ENCODE measurements at regions not wholly inside any gene's neighbourhood (a gene's known extent, or its start where the extent isn't known, plus 50 kb on each side); places are given as distances from the start of the nearest gene placed in this dataset.
"Not testable (repeated sequence)": the region's sequence is repeated elsewhere in the genome, so short reads cannot be mapped to it uniquely, and the experiment has no call there.

DNA sequence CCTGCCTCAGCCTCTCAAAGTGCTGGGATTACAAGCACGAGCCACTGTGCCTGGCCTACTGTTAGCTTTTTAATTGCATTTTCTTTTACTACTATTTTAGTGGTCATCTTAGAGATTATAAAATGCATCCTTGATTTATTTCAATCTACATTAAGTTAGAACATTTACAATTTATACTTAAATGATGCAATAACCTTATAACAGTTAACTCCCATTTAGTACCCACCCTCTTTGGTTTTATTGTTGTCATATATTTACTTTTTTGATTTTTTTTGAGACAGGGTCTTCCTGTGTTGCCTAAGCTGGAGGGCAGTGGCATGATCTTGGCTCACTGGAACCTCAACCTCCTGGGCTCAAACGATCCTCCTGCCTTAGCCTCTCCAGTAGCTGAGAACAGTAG lies 77.3 kb downstream of the PPCDC start:
- no peak for DNase-seq (ENCODE audit: low read depth in 2 of 2)

DNA sequence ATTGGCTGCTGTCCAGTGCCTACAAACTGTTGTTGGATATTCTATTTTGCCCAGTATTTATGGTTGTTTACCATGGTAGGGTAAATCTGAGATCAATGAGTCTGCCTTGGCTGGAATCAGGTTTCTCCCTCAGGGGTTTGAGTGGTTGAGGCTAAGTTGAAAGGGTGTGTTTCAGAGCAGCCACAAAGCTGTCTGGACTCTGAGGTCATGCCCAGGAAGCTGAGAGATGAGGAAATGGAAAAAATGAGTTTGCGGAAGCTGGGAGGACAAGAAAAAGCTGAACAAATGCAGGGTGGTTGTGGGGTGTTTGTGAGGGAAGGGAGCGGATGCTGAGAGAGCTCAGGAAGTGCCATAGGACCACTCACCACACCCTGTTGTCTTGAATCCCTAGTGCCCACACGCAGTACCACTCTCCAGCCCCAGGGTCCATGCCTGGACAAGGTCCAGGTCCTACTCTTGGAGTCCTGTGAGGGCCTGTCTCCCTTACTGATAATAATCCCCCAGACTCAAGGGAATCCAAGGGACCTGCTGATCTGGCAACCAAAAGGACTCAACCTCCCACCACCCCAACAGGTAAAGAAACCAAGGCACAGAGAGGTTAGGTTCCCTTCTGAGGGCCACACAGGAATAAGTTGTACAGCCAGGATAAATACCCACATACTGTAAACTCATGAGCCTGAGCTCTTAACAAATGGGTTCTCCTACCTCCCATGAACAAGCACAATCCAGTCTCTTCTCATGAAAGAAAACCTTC lies 81.6 kb downstream of the PPCDC start:
- peak; percentile 91 to 97 for DNase-seq (ENCODE audit: low read depth in 2 of 2)

DNA sequence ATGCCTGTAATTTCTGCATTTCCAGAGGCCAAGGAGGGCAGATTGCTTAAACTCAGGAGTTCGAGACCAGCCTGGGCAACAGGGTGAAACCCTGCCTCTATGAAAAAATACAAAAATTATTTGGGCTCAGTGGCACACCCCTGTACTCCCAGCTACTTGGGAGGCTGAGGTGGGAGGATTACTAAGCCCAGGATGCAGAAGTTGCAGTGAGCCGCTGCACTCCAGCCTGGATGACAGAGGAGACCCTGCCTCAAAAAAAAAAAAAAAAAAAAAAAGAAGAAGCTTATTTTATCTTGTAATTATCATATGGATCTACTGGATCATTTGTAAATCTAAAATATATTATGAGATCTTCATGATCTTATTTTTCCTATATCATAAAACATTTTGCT lies 84.1 kb downstream of the PPCDC start:
- no peak for DNase-seq (ENCODE audit: low read depth in 2 of 2)

DNA sequence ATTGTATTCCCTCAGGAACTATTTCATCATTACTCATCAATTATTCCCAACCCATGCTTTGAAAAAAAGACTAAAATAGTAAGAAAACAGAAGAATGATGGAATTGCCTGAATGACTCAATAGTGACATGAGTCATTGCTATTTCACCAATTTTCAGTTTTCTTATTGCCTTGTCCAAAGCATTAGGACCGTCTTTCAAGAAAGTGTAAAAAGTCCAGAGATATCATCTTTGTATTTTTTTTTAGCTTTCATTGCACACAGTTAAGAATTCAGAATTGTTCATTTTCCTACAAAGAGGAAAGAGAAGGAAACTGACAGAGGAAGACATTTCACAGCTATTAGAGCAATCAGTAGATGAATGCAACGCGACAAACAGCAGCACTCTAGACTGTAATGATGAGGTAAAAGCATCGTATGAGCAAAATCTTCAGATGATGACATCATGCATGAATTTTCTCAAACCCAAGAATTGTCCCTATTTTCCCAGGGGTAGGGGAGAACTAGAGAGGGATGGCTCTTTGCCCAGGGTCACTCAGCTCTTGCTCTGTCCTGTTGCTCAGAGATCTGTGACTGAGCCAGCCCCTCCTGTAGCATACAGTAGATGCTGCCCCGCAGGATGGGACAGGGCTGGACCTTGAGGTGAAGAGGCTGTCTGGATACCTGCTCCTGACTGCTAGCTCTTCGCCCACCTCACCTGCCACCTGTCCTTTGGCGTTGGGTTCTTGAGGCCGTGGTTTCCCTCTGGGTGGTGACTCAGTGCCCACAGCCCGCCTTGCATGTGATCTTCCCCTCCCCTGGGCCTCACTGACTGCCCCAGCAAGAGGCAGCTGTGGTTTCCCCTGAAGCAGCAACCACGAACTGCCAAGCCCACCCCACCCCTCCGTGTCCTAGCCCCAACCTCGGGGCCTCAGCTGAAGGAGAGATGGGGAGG lies 84.8 kb downstream of the PPCDC start:
- peak; percentile 47 to 89 for DNase-seq (ENCODE audit: low read depth in 2 of 2)

DNA sequence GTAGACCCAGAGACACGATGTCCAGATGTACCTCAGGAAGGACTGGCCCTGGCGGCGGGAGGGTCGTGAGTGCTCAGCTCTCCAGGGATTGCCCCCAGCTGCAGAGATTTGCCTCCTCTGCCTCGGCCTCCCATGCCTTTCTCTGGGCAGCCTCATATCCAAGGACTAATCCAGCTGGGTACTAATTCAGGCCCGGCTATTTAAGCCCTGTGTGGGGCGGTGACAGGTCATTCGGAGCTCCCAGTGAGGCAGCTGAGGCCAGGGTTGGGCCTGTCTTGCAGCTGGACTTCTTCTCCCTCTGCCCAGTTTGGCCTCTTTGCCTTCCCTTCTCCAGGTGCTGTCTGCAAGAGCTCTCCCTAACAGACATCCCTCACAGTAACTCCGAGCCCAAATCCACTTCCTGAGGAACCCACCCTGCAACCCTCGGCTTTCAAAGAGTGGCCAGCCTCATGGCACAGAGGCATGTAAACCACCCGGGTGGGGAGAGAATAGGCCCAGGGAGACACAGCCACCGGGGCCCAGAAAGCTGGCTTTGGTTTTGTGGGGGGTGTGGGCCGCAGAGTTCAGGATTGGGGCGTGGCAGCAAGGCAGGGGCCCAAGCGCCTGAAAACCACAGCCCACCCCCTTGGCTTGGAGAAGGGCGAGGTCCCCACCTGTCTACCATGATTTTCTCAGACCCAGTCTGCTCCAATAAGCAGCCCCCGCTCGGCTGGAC lies 85.8 kb downstream of the PPCDC start:
- DNase-seq (ENCODE audit: low read depth in 2 of 2), result no peak

DNA sequence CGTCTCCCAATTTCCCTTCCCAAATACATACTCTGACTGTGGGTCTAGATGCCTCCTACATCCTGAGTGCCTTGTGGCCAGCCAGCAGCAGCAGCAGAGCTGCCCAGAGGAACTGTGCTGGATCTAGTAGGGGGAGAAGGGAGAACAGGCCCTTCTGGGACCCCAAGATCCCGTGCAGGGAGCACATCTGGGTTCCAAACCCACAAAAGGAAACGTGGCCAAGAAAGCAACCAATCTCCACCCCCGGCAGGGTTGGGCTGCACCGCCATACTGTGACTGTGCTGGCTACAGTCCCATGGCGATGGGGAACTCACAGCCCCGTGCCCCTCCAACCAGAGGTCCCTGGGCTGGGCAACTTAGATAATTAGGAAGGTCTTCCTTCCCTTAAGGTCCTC lies 86.3 kb downstream of the PPCDC start:
- DNase-seq (ENCODE audit: low read depth in 2 of 2), result no peak

DNA sequence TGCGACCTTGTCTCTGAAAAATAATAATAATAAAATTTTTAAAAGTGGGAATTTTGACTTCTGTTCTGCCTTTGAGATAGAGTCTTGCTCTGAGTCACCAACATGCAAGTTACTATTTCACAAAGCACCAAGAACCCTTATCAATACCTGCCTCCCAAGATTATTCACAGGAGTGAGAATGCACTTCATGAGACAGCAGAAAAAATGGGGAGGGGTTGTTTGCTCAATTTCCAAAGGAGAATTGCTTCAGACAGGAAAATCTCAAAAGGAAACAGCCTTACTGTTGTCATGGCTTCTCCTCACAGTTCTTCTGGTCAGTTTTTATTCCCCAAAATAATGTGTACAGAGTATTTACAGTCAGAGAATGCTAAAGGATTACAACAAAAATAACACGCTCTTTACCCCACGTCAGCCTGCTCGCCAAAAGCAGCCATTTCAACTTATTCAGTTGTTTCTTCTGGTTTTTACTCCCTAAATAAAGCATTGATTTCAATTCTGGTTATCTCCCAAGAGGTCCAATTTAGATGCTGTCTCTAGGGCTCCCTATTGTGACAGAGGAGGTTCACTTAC lies 89.0 kb downstream of the PPCDC start:
- no peak for DNase-seq (ENCODE audit: low read depth in 2 of 2)

DNA sequence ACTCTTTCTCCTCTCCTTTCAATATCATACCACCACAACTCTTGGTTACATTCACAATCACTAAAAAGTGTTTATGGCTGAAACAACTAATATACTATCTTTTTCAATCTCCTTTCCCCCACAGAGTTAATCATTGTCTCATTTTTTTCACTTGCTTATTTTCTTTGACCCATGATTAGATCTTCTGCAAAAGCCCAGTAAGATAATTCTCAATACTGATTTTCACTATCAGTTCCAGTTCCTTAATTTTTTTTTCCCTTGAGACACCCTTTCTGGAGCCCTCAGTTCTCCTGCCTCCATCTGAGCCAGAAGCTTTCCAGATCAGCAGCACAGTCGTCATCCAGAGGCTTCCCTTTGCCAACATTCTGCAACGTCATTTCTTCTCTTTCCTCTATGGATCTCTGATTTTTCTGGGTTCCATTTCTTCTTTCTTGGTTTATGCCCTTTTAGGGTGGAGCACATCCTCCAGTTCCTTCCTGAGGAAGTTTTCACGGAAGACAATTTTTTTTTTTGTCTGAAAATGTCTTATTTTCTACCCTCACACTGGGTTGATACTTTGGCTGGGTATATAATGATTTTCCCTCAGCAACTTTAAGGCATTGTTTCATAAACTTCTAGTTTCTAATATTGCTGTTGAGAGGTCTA lies 88.7 kb upstream of the C15orf39 start:
- no peak for DNase-seq (ENCODE audit: low read depth in 2 of 2)

DNA sequence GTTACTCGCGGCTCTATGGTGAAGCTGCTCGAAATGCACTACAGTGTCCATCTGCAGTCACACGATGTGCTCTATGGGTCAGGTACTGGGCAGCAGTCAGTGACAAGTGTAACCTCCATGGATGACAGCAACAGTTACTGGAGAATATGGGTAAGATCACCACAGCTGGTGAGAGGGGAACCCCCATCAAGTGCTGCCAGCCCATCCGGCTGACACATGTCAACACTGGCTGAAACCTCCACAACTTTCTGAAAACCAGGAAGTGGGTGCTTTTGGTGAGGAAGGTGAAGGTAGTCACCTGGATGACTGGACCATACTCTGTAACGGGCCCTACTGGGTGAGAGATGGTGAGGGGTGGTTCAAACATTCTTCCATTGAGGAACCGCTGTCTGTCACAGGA lies 87.4 kb upstream of the C15orf39 start:
- DNase-seq (ENCODE audit: low read depth in 2 of 2), result no peak

DNA sequence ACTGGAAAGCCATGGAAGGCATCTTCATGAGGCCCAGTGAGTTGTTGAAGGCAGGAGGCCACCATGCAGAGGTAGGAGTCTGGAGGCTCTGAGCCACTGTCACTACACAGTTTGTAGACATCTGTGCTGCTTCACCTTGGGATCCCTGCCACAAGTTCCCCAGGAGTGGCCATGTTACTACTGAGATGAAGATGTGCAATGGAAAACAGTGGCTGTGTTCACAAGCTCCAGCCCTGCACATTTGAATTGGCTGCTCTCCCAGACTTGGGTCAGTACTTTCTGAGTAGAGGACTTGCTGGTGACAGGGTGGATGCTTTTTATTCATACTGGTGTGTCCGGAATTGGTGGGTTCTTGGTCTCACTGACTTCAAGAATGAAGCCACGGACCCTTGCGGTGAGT lies 86.9 kb upstream of the C15orf39 start:
- DNase-seq (ENCODE audit: low read depth in 2 of 2), result no peak

DNA sequence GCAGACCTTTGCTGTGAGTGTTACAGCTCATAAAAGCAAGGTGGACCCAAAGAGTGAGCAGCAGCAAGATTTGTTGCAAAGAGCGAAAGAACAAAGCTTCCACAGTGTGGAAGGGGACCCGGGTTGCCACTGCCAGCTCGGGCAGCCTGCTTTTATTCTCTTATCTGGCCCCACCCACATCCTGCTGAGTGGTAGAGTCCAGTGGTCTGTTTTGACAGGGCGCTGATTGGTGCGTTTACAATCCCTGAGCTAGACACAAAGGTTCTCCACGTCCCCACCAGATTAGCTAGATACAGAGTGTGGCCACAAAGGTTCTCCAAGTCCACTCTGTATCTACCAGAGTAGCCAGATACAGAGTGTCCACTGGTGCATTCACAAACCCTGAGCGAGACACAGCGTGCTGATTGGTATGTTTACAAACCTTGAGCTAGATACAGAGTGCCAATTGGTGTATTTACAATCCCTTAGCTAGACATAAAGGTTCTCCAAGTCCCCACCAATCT lies 86.2 kb upstream of the C15orf39 start:
- DNase-seq (ENCODE audit: low read depth in 2 of 2), result not testable (repeated sequence)

DNA sequence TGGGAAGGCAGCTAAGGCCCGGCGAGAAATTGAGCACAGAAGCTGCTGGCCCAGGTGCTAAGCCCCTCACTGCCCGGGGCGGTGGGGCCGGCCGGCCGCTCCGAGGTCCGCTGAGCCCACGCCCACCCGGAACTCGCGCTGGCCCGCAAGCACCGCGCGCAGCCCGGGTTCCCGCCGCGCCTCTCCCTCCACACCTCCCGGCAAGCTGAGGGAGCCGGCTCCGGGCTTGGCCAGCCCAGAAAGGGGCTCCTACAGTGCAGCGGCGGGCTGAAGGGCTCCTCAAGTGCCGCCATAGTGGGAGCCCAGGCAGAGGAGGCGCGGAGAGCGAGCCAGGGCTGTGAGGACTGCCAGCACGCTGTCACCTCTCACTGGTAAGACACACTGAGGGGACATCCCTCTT lies 85.5 kb upstream of the C15orf39 start:
- DNase-seq (ENCODE audit: low read depth in 2 of 2), result not testable (repeated sequence)

DNA sequence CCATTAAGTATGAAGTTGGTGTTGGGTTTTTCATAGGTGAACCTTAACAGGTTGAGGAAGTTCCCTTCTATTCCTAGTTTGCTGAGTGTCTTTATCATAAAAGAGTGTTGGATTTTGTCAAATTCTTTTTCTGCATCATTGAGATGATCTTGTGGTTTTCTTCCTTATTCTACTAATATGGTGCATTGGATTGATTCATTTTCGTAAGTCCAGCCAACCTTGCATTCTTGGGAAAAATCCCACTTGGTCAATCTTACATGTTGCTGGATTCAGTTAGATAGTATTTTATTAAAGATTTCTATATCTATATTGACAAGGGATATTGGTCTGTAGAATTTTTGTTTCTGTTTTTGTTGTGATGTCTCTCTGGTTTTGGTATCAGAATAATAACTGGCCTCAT lies 83.7 kb upstream of the C15orf39 start:
- DNase-seq (ENCODE audit: low read depth in 2 of 2), result no peak

DNA sequence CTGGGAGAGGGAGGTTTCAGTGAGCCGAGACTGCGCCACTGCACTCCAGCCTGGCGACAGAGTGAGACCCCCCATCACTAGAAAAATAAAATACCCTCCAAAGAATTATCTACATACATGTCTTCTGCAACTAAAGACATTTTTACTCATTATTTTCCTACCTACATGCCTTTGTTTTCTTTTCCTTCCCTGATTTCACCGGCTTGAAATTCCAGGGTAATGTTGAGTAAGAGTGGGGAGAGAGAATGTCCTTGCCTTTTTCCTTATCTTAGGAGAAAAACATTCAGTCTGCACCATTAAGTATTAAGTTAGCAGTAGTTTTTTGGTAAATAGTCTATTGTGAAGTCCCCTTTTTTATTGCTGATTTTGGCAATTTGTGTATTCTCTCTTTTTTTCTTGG lies 82.4 kb upstream of the C15orf39 start:
- not testable (repeated sequence) for DNase-seq (ENCODE audit: low read depth in 2 of 2)

DNA sequence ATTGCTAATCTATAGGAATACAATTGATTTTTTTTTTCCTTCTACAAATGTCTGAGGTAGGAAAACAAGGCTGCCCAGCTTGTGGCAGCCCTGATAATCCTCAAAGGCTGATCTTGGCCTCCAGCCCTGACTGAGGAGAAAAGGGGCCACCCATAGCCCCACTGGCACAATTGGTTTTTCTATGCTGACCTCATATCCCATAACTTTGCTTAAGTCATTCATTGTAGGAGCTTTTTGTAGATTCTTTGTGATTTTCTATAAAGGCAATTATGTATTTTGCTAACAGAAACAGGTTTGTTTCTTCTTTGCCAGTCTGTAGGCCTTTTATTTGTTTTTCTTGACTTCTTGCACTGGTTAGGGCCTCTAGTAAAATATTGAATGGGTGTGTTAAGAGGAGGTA lies 80.2 kb upstream of the C15orf39 start:
- no peak for DNase-seq (ENCODE audit: low read depth in 2 of 2)

DNA sequence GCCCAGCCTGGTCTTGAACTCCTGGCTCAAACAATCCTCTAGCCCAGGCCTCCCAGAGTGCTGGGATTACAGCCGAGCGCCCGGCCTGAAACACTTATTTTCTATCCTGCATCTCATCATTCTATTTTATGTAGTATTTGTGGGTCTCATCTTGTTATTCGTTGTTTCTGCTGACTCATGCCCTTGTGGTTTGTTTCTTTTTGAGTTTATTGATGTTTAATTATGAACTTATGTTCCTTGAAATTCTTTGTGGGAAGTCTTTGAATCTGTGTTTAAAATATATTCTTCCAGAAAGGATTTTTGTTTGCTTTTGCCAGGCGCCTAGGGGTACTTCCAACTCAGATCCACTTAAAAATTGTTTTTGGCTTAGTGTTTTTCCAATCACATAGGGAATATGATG lies 78.3 kb upstream of the C15orf39 start:
- no peak for DNase-seq (ENCODE audit: low read depth in 2 of 2)

DNA sequence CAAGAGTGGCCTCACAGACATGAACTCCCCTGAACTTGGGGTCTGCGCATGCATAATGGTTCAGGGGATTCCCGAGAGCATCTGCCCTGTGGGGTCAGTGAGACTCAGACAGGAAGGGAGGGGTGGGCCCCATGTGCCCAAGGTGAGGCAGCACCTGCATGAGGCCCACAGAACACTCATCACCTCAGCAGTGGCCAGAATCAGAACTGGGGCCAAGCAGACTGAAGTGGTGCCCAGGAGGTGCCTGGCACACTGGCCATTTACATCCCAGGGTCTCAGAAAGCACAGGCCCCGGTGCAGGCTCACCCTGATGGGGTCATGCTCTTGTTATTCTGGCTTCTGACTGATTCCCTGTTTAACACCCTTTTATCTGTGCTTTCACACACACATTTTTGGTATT lies 77.4 kb upstream of the C15orf39 start:
- DNase-seq (ENCODE audit: low read depth in 2 of 2), result not testable (repeated sequence)

DNA sequence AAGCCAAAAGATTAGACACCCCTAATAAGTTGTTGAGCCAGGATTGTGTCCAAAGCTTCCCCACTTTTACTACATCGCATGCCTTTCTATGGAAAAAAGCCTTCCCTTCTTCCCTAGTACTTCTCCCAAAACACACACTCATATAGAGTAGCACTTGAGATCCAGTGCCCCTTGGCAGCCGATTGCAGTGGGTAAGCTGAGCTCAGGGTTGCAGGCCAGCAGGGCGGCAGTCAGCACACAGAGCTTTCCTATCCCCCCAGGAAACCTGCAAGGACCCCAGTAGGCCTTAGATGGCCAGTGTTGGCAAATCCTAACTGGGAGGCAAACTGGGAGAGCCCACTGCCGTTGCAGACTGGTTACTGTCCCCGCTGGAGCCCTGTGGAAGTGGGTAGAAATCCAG lies 75.7 kb upstream of the C15orf39 start:
- no peak for DNase-seq (ENCODE audit: low read depth in 2 of 2)

DNA sequence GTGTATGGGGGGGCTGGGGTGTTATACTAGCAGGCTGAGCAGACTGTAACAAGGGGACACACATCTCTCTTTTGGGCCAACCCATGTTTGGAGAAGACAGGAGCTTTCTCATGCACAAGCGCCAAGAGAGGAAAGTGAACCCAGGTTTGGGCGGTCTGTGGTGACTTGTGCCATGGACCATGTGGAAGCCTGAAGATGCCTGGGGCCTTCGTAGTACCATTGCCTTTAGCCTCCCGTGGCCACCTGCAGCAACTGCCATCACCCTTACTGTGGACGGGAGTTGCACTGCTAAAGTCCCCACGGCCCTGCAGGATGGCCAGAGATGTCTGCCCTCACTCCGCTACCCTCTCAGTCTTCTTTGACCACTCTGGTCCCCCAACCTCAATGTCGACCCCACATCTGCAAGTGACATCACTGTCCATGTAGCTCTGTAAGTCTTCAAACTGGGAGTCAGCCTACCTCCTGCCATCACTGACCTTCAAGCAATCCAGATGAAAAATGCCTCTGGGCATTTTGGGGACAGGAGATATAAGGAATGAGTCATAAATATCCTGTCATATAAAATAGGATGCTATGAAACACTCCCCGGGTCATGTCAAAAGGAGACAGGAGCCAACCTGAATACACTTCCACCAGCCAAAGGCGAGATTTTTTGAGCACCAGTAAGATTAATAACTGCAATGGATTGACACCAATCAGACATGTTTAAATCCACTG lies 74.7 kb upstream of the C15orf39 start:
- DNase-seq (ENCODE audit: low read depth in 2 of 2), result no peak

DNA sequence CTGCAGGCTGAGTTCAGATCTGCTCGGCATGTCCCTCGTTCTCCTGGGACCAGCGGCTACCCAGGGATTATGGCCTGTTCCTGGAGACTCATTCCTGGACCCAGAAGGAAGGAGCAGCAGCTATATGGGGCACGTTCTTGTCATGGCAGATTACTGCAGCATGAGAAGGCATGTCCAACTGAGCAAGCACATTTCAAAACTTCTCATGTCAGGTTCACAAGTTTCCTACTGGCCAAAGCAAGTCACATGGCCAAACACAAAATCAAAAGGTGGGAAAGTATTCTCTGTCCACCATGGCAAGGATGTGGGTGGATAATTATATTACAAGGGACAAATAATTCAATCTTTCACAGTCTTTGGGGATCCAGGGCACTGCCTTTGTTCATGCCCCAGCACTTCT lies 71.9 kb upstream of the C15orf39 start:
- DNase-seq (ENCODE audit: low read depth in 2 of 2), result no peak

DNA sequence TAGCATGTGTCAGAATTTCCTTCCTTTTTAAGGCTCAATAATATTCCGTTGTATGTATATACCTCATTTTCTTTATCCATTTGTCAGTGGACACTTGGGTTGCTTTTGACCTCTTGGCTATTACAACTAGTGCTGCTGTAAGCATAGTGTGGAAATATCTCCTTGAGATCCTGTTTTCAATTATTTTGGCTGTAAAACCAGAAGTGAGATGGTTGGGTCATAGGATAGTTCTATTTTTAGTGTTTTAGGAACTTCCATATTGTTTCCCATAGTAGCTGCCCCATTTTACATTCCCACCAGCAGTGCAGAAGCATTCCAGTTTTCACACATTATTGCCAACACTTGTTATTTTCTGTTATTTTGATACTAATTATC lies 70.4 kb upstream of the C15orf39 start:
- DNase-seq (ENCODE audit: low read depth in 2 of 2), result peak in 1 of 2 donors; percentile 44
